MCF 10A (cell line): ENCODE measurements at regions not wholly inside any gene's neighbourhood (a gene's known extent, or its start where the extent isn't known, plus 50 kb on each side); places are given as distances from the start of the nearest gene placed in this dataset.
A peak's percentile ranks its signal among the peaks of the same experiment; 100 is the strongest.

Experiments used
- BruUV-seq: library from RNA; stranded (reverse); fragments of 400-500 nt; replicated peaks from 2 replicates; lab custom pipeline; 2021; lab: Mats Ljungman, UMichigan
- CTCF ChIA-PET: fragments of 300-600 bp; sonication (Branson Sonifier 250); formaldehyde crosslinking; extraction: SDS; loops from one replicate; lab custom pipeline; 2021; ENCODE audit warnings: antibody characterized with exemption, inconsistent platforms; lab: Yijun Ruan, JAX
- POLR2A ChIA-PET: fragments of 300-600, 350-650 bp; sonication (Branson Sonifier 250); formaldehyde crosslinking; extraction: SDS; loops from one replicate; lab custom pipeline; 2020; ENCODE audit warnings: antibody characterized with exemption, inconsistent platforms; lab: Yijun Ruan, JAX
- DNase-seq: peaks from one replicate; pipeline ENCODE4 v3.0.0-alpha.2; 2018; ENCODE audit not compliant: unreplicated experiment
- H3K27ac Mint-ChIP-seq: one replicate; pipeline ENCODE4 v1.8.0; 2022; ENCODE audit warnings: mild to moderate bottlenecking, low read depth, mixed read lengths; ENCODE audit not compliant: unreplicated experiment
- H3K27me3 Mint-ChIP-seq: one replicate; pipeline ENCODE4 v1.8.0; 2022; ENCODE audit warnings: mixed read lengths; ENCODE audit not compliant: insufficient read depth, unreplicated experiment
- H3K36me3 Mint-ChIP-seq: one replicate; pipeline ENCODE4 v1.8.0; 2022; ENCODE audit warnings: mild to moderate bottlenecking, moderate library complexity, mixed read lengths; ENCODE audit not compliant: insufficient read depth, unreplicated experiment
- H3K4me1 Mint-ChIP-seq: one replicate; pipeline ENCODE4 v1.8.0; 2022; ENCODE audit warnings: mixed read lengths; ENCODE audit not compliant: insufficient read depth, unreplicated experiment
- H3K4me3 Mint-ChIP-seq: one replicate; pipeline ENCODE4 v1.8.0; 2022; ENCODE audit warnings: mild to moderate bottlenecking, moderate library complexity, mixed read lengths; ENCODE audit not compliant: unreplicated experiment
- H3K9me3 Mint-ChIP-seq: one replicate; pipeline ENCODE4 v1.8.0; 2022; ENCODE audit warnings: mixed read lengths; ENCODE audit not compliant: unreplicated experiment
- intact Hi-C: fragments of 100-400 bp; cut with micrococcal nuclease; formaldehyde crosslinking; loops from 2 replicates; pipeline ENCODE4 v1.14.1; 2022
- TF ChIP-seq, protein P1 (sequence below): fragments of 200-600 bp; IDR thresholded peaks from one replicate; pipeline ENCODE4 v1.8.0; 2022; ENCODE audit warnings: antibody characterized with exemption, mild to moderate bottlenecking; ENCODE audit not compliant: unreplicated experiment

DNA sequence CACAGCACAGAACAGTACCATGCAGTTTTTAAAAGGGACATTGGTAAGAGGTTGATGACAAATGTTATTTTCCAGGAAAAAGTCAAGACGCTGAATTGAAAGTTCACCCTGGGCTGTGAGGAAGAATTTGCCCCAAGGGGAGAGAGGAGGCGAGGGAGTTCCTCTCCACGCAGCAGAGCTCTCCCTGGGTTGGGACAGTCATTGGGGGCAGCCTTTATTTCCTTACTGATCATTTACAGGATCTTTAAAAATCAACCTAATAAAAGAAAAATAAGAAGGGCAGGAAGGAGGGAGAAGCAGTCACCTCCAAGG is 49.9 kb upstream of the WNT7B start:
- Mint-ChIP-seq H3K27me3 (peaks cover 34% of the 10 kb centered on the region), H3K4me3 (peak overlapping the region; percentile 51), H3K36me3 (no peaks in the 10 kb centered on the region), H3K27ac (no peak overlapping the region), H3K4me1 (peaks cover 6% of the 10 kb centered on the region), H3K9me3 (no peaks in the 10 kb centered on the region)
- ChIA-PET CTCF (interaction anchor here (0.7 to 1.9 kb wide), 7 partner anchors 10 to 90 kb away, joined by 3 to 6 read pairs (median 4); no protein-coding TSS in a partner anchor), POLR2A (interaction anchor here (0.7 to 5.1 kb wide), 5 partner anchors 9 to 80 kb away, joined by 3 to 61 read pairs (median 6); no protein-coding TSS in a partner anchor)
- intact Hi-C loops = no loop called here
- BruUV-seq = no TSS peak
- TF ChIP-seq, protein P1, sequence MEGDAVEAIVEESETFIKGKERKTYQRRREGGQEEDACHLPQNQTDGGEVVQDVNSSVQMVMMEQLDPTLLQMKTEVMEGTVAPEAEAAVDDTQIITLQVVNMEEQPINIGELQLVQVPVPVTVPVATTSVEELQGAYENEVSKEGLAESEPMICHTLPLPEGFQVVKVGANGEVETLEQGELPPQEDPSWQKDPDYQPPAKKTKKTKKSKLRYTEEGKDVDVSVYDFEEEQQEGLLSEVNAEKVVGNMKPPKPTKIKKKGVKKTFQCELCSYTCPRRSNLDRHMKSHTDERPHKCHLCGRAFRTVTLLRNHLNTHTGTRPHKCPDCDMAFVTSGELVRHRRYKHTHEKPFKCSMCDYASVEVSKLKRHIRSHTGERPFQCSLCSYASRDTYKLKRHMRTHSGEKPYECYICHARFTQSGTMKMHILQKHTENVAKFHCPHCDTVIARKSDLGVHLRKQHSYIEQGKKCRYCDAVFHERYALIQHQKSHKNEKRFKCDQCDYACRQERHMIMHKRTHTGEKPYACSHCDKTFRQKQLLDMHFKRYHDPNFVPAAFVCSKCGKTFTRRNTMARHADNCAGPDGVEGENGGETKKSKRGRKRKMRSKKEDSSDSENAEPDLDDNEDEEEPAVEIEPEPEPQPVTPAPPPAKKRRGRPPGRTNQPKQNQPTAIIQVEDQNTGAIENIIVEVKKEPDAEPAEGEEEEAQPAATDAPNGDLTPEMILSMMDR = no peak
- no peak for DNase-seq

DNA sequence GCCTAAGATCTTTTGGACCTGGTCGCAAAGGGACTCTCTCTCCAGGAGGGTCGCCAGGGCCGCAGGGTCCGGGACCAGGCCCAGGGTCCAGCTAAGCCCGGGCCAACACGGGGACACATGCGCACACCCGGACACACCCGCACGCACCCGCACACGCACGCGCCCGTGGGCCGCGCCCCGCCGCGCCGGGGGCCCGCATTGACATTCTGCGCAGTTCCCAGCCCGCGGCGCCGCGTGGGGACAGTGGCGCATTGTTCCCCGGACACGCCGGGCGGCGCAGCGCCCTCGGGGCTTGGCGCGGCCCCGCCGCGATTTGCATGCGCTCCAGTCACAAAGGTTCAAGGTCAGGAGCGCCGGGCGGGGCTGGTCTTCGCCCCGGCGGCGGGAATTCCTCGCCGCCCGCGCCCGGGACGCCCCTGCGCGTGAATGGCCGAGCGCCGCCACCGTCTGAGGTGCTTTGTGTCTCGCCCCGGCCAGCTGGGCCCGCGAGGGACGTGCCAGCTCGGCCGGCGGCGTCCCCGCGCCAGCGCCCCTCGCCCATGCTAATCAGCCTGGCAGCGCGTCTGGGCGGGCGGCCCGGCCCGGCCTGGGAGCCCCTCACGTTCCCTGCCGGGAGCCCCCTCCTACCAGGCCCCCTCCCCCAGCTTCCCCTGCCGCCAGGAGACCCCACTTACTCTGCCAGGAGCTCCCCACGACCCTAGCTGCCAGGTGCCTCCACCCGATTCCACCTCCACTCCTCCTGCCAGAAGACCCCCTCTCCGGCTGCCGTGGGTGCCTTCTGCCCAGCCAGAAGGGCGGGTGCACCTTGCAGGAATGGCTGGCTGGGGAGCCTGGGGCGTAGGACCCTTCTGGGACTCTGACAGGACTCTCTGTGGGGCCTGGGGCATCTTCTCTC is 50.5 kb upstream of the WNT7B start:
- intact Hi-C loops = no loop called here
- Mint-ChIP-seq H3K27ac (no peak overlapping the region), H3K36me3 (no peaks in the 10 kb centered on the region), H3K4me3 (peak overlapping the region; percentile 55), H3K27me3 (peaks cover 32% of the 10 kb centered on the region), H3K9me3 (no peaks in the 10 kb centered on the region), H3K4me1 (peaks cover 6% of the 10 kb centered on the region)
- POLR2A ChIA-PET = interaction anchor here (0.6 to 5.1 kb wide), 7 partner anchors 9 to 80 kb away, joined by 3 to 61 read pairs (median 4); no protein-coding TSS in a partner anchor
- no peak for DNase-seq
- BruUV-seq = no TSS peak
- TF ChIP-seq, protein P1 = no peak
- CTCF ChIA-PET = interaction anchor here (0.6 to 1.9 kb wide), 7 partner anchors 9 to 781 kb away, joined by 3 to 7 read pairs (median 4); no protein-coding TSS in a partner anchor

DNA sequence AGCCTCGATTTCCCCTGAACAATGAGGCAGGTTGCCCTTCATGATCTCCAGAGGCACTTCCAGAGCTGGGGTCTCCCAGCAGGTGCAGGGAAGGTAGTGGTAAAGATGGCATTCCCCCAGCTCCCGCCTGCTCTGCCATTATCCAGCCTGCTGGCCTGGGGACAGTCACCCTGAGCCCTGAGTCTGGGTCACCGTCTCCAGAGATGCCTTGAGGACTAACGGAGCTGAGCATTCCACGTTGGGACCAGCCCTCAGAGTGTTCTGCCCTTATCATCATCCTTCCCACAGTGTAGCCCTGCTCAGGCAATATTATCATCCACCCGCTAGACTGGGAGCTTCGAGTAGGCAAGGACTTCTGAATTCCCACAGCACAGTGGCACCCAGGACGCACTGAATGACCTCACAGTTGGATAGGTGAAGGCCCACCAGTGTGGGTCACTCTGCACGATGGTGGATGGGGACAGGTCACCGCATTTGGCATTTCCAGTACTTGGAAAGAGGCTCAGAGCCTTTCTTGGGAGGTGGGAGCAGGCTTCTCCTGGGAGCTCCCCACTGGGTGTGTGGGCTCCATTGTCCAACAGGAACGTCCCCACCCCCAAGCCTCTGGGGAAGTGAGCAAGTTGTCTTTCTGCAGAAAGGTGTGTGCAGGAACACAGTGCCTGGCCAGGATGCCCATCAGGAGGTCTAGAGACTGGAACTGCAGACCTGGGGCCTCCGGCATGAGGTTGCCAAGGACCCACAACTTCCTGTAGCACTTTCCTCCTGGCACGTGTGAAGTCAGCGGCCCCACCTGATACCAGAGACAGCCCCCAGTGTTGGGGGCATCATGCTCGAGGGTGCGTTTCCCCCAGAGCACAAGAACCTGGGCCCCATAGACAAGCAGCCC is 51.4 kb upstream of the WNT7B start:
- H3K4me1 Mint-ChIP-seq = peaks cover 6% of the 10 kb centered on the region
- H3K27me3 Mint-ChIP-seq = peaks cover 23% of the 10 kb centered on the region
- no peak for DNase-seq
- H3K27ac Mint-ChIP-seq = no peak overlapping the region
- CTCF ChIA-PET = interaction anchor here (0.6 to 1.9 kb wide), 4 partner anchors 8 to 782 kb away, joined by 3 to 7 read pairs (median 4); no protein-coding TSS in a partner anchor
- intact Hi-C loops = no loop called here
- POLR2A ChIA-PET = interaction anchor here (0.6 to 5.1 kb wide), 6 partner anchors 8 to 42 kb away, joined by 3 to 61 read pairs (median 5); no protein-coding TSS in a partner anchor
- no TSS peak for BruUV-seq
- peak overlapping the region; percentile 55 for H3K4me3 Mint-ChIP-seq
- TF ChIP-seq, protein P1 = no peak
- H3K36me3 Mint-ChIP-seq = no peaks in the 10 kb centered on the region
- H3K9me3 Mint-ChIP-seq = no peaks in the 10 kb centered on the region
